Heart right ventricle (tissue), 16 donors: ENCODE measurements at regions not wholly inside any gene's neighbourhood (a gene's known extent, or its start where the extent isn't known, plus 50 kb on each side); places are given as distances from the start of the nearest gene placed in this dataset.

ENCODE experiments used
- ATAC-seq, 8 donors: fragments of 200-7000 bp; cut with Tn5 transposase; one replicate each; pipeline ENCODE4 v1.9.1; 2020; ENCODE audit warnings: mild to moderate bottlenecking in 8 of 8, moderate library complexity in 8 of 8, moderate number of reproducible peaks in 1 of 8
- DNase-seq, 2 donors: peaks; one replicate each; pipeline ENCODE4 v3.0.0-alpha.2; 2020
- H3K27ac ChIP-seq, 10 donors: fragments of 200-600 bp; sonication (generic) in 2 of 10; one replicate each; pipeline versions ENCODE4 v1.5.0 to v1.8.0; 2020 to 2022; ENCODE audit warnings: mild to moderate bottlenecking in 3 of 10
- H3K27me3 ChIP-seq, 7 donors: fragments of 200-600 bp; one replicate each; pipeline ENCODE4 v1.8.0; 2021 to 2022; ENCODE audit warnings: mild to moderate bottlenecking in 2 of 7
- H3K36me3 ChIP-seq, 9 donors: fragments of 200-600 bp; sonication (generic) in 1 of 9; one replicate each; pipeline versions ENCODE4 v1.5.0 to v1.8.0; 2020 to 2022; ENCODE audit warnings: mild to moderate bottlenecking in 2 of 9
- H3K4me1 ChIP-seq, 9 donors: fragments of 200-600 bp; sonication (generic) in 1 of 9; one replicate each; pipeline versions ENCODE4 v1.5.0 to v1.8.0; 2020 to 2022; ENCODE audit warnings: mild to moderate bottlenecking in 4 of 9
- H3K4me3 ChIP-seq, 10 donors: fragments of 200-600 bp; sonication (generic) in 2 of 10; one replicate each; pipeline versions ENCODE4 v1.5.0 to v1.8.0; 2020 to 2022; ENCODE audit warnings: mild to moderate bottlenecking in 7 of 10, moderate library complexity in 2 of 10
- H3K9me3 ChIP-seq, 11 donors: fragments of 200-600 bp in 10 of 11; sonication (generic) in 2 of 11; one replicate each; pipeline versions ENCODE4 v1.5.0 to v1.8.0; 2013 to 2022; ENCODE audit warnings: mild to moderate bottlenecking in 2 of 11, control low read depth in 1 of 11, moderate library complexity in 1 of 11
- WGBS, 2 donors: extraction: QIAGEN DNeasy Blood & Tissue Kit; methylation state at CpG; one replicate each; pipeline ENCODE4 v1.1.7; 2013; ENCODE audit warnings: inconsistent platforms in 1 of 2; 5-methylcytosine and 5-hydroxymethylcytosine counted together
- intact Hi-C, 10 donors: fragments of 100-400 bp; cut with DNase I; formaldehyde crosslinking; loops; one replicate each; pipeline versions ENCODE4 v1.11.1 to v1.14.2; 2022
- TF ChIP-seq, protein P1 (sequence below), 9 donors: fragments of 200-600 bp; sonication (generic) in 2 of 9; IDR thresholded peaks; one replicate each; pipeline versions ENCODE4 v1.5.0 to v1.8.0; 2021 to 2022; ENCODE audit warnings: antibody characterized with exemption in 9 of 9, mild to moderate bottlenecking in 5 of 9, moderate library complexity in 1 of 9
- donor health status: Arrhythmogenic right ventricular cardiomyopathy.
- donor health status: ischemic (EF 13 %, LVEDD 7.1; RV severe dilation, severe dysfunction).
- donor health status: healthy with polysubstance abuse.
- donor health status: DM: no; HTN: yes; CAD: no.
- donor health status: DM: no; HTN: no; CAD: no.
- donor health status: ischemic (EF 25% LVEDD 6.9; RV normal size, moderate dysfunction).
- donor health status: ischemic (EF 25% LVEDD 5.7; RV mildly dilated, moderate dysfunction).
- donor health status: healthy.
- donor health status: DM: yes; HTN: yes; CAD: no.
- donor health status: Ischemic cardiomyopathy.
- donor health status: ischemic (EF 35%, LVEDD 5.7; RV mildly dilated, moderate dysfunction).
- donor health status: nonischemic (EF 11% LVEDD 7.7; RV severe dilation, severe dysfunction).
- donor health status: DM: yes; HTN: yes; CAD: no.
- donor health status: PGD.
- donor health status: ischemic (EF 29% LVEDD 5.4; RV normal size, mild dysfunction).
- donor health status: nonischemic (EF 23%, LVEDD 6.1; RV moderate dilation, normal function).

DNA sequence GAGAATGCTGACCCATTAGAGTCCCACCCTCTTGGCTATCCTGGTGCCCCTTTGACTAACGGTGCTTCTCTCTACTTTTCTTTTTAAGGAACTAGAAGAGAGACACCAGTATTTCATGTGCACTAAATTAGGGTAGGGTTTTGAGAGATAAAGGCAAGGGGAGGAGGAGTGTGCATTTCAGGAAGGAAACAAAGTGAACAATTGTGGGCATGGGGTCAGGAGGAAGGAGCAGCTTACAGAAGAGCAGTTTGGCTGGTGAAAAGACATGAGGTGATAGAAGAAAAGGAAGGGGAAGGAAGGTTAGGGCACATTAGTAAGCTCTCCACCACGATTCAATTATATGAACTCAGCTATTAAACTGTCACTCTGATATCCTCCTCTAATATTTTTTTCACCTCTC is 105.8 kb upstream of the CTAGE1 start:
- Histone ChIP-seq H3K36me3 (no peaks in the 10 kb centered on the region), H3K4me3 (no peak overlapping the region), H3K9me3 (no peaks in the 10 kb centered on the region), H3K27me3 (no peaks in the 10 kb centered on the region), H3K4me1 (peaks cover 0 to 42% (median 12%) of the 10 kb centered on the region in 9 donors), H3K27ac (no peak overlapping the region)
- TF ChIP-seq, protein P1, sequence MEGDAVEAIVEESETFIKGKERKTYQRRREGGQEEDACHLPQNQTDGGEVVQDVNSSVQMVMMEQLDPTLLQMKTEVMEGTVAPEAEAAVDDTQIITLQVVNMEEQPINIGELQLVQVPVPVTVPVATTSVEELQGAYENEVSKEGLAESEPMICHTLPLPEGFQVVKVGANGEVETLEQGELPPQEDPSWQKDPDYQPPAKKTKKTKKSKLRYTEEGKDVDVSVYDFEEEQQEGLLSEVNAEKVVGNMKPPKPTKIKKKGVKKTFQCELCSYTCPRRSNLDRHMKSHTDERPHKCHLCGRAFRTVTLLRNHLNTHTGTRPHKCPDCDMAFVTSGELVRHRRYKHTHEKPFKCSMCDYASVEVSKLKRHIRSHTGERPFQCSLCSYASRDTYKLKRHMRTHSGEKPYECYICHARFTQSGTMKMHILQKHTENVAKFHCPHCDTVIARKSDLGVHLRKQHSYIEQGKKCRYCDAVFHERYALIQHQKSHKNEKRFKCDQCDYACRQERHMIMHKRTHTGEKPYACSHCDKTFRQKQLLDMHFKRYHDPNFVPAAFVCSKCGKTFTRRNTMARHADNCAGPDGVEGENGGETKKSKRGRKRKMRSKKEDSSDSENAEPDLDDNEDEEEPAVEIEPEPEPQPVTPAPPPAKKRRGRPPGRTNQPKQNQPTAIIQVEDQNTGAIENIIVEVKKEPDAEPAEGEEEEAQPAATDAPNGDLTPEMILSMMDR (IDR thresholded peaks at IDR 0.05), result no peak
- ATAC-seq, result no peak
- intact Hi-C loops, result loop anchor here in 1 of 10 donors (10.0 kb wide), 1 partner anchor 1479 kb away; no protein-coding TSS in a partner anchor
- WGBS, 2 donors, result 54 to 62% methylated on average over 2 of the region's 2 CpGs
- DNase-seq, result no peak

DNA sequence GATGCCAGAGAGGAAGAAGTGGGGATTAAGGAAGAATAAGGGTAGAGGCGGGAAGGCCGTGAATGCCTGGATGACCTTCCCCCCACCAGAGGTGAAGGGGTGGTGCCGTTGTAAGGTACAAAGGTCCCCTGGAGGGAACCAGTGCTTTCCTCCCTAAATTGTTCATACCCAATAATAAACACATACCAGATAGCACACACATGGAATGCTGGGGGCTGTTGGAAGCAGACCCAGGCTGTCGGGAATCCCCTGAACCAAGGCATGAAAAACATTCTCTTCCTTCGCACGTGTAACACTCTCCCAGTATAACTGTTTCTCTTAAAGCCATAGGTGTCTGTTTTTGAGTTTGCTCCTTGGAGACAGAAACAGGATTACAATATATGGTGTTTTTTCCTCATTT is 107.1 kb upstream of the CTAGE1 start:
- ATAC-seq, result no peak
- peak overlapping the region in 1 of 10 donors; percentile 48 for H3K27ac ChIP-seq
- H3K36me3 ChIP-seq, result no peaks in the 10 kb centered on the region
- H3K27me3 ChIP-seq, result no peaks in the 10 kb centered on the region
- H3K4me3 ChIP-seq, result no peak overlapping the region
- DNase-seq, result no peak
- no peaks in the 10 kb centered on the region for H3K9me3 ChIP-seq
- WGBS, 2 donors, result 48 to 61% methylated on average over 6 of the region's 6 CpGs
- intact Hi-C loops, result loop anchor here in 1 of 10 donors (10.0 kb wide), 1 partner anchor 1480 kb away; no protein-coding TSS in a partner anchor
- H3K4me1 ChIP-seq, result peaks cover 0 to 41% (median 12%) of the 10 kb centered on the region in 9 donors
- TF ChIP-seq, protein P1 (IDR thresholded peaks at IDR 0.05), result no peak

DNA sequence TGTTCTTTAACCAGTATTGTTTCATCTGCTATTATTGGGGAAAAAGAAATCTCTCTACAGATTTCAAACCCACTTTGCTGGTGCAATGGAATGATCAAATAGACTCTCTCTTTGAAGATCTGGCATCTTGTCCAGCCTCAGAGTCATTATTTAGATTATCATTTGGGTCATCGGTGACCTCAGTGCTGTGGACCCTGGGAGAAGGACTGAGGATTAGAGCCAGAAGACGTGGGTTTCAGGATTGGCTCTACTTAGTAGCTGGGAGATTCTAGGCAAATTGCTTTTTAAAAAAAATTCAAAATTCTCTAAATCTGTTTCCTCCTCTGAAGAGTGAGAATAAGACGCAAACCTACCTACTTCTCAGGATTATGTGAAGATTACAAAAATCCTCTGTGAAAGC is 107.6 kb upstream of the CTAGE1 start:
- Histone ChIP-seq H3K4me3 (no peak overlapping the region), H3K36me3 (no peaks in the 10 kb centered on the region), H3K9me3 (no peaks in the 10 kb centered on the region), H3K27me3 (no peaks in the 10 kb centered on the region), H3K27ac (peak overlapping the region in 1 of 10 donors; percentile 48), H3K4me1 (peaks cover 0 to 36% (median 11%) of the 10 kb centered on the region in 9 donors)
- 79 to 82% methylated on average over 3 of the region's 3 CpGs for WGBS, 2 donors
- ATAC-seq, result no peak
- intact Hi-C loops, result loop anchor here in 1 of 10 donors (10.0 kb wide), 1 partner anchor 1481 kb away; no protein-coding TSS in a partner anchor
- DNase-seq, result no peak
- TF ChIP-seq, protein P1 (IDR thresholded peaks at IDR 0.05), result no peak

DNA sequence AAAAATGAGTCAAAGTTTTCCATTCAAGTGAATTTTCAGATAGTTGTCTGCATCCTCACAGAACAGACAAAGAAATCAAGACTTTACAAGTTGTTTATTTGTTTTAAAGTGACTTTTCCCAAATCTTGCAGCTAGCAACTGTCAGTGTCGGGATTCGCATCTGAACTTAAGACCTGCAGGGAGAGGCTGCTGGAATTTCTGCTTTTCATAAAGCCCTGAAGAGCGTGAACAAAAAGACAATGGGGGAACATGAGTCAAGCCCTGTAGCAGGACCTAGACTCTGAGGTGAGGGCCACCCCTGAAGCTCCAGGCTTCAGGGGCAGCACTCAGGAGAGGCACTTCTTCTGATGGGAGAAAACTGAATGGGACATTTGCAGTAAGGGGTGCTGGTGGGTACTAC is 108.2 kb upstream of the CTAGE1 start:
- WGBS, 2 donors, result 84 to 96% methylated on average over 3 of the region's 3 CpGs
- no peaks in the 10 kb centered on the region for H3K27me3 ChIP-seq
- TF ChIP-seq, protein P1 (IDR thresholded peaks at IDR 0.05), result no peak
- no peak overlapping the region for H3K4me3 ChIP-seq
- no peaks in the 10 kb centered on the region for H3K36me3 ChIP-seq
- ATAC-seq, result no peak
- no peaks in the 10 kb centered on the region for H3K9me3 ChIP-seq
- intact Hi-C loops, result loop anchor here in 1 of 10 donors (10.0 kb wide), 1 partner anchor 1481 kb away; no protein-coding TSS in a partner anchor
- H3K4me1 ChIP-seq, result peaks cover 0 to 30% (median 6%) of the 10 kb centered on the region in 9 donors
- H3K27ac ChIP-seq, result peak overlapping the region in 2 of 10 donors; percentile 7 to 15
- no peak for DNase-seq
